NCI-H446 treated with DMSO at 0.1 percent for 48 hours (cell line): ENCODE measurements at regions not wholly inside any gene's neighbourhood (a gene's known extent, or its start where the extent isn't known, plus 50 kb on each side); places are given as distances from the start of the nearest gene placed in this dataset.
A peak's percentile ranks its signal among the peaks of the same experiment; 100 is the strongest.

Source experiments
- DNase-seq: peaks from one replicate; lab custom pipeline; 2025; lab: John Stamatoyannopoulos, UW

GRCh38 chr15:70473581-70474370 lies 289.6 kb downstream of the UACA start:
- peak; percentile 86 for DNase-seq

- no peak for DNase-seq
These were observed 291.8 kb downstream of the UACA start for GRCh38 chr15:70471517-70471916.

GRCh38 chr15:70470556-70471191 lies 292.7 kb downstream of the UACA start:
- no peak for DNase-seq

- no peak for DNase-seq
These were observed 293.5 kb downstream of the UACA start for GRCh38 chr15:70469651-70470555.

GRCh38 chr15:70469182-70469581 lies 294.2 kb downstream of the UACA start:
- DNase-seq: no peak

- DNase-seq: peak; percentile 10
These were observed 296.3 kb downstream of the UACA start for GRCh38 chr15:70466895-70467529.

GRCh38 chr15:70466305-70466704 lies 297.1 kb downstream of the UACA start:
- no peak for DNase-seq

GRCh38 chr15:70465812-70466211 lies 297.5 kb downstream of the UACA start:
- DNase-seq: no peak

- no peak for DNase-seq
These were observed 299.9 kb downstream of the UACA start for GRCh38 chr15:70463453-70463834.

GRCh38 chr15:70461992-70462391 lies 301.4 kb downstream of the UACA start:
- no peak for DNase-seq

- DNase-seq: no peak
These were observed 302.3 kb downstream of the UACA start for GRCh38 chr15:70461017-70461416.

GRCh38 chr15:70459312-70459711 lies 304.0 kb downstream of the UACA start:
- DNase-seq: no peak

- DNase-seq: no peak
These were observed 309.6 kb downstream of the UACA start for GRCh38 chr15:70453766-70454165.

- DNase-seq: no peak
These were observed 310.1 kb downstream of the UACA start for GRCh38 chr15:70453238-70453637.

- DNase-seq: no peak
These were observed 311.3 kb downstream of the UACA start for GRCh38 chr15:70451821-70452653.

- DNase-seq: no peak
These were observed 313.3 kb downstream of the UACA start for GRCh38 chr15:70450142-70450443.

- no peak for DNase-seq
These were observed 313.8 kb downstream of the UACA start for GRCh38 chr15:70449311-70450141.

- no peak for DNase-seq
These were observed 315.2 kb downstream of the UACA start for GRCh38 chr15:70447928-70448698.

- no peak for DNase-seq
These were observed 315.8 kb downstream of the UACA start for GRCh38 chr15:70447521-70447920.

GRCh38 chr15:70447081-70447480 lies 316.3 kb downstream of the UACA start:
- no peak for DNase-seq
